Neuronal stem cell (in vitro differentiated cells): ENCODE measurements at regions not wholly inside any gene's neighbourhood (a gene's known extent, or its start where the extent isn't known, plus 50 kb on each side); places are given as distances from the start of the nearest gene placed in this dataset.

Experiments
- DNase-seq: peaks from one replicate; pipeline ENCODE4 v3.0.0-alpha.2; 2013; ENCODE audit warnings: low spot score
- H2AFZ ChIP-seq: one replicate; pipeline ENCODE4 v1.6.1; 2013; ENCODE audit warnings: mild to moderate bottlenecking, low read length, inconsistent platforms
- H2AK5ac ChIP-seq: 2 replicates; pipeline ENCODE4 v1.6.1; 2013; ENCODE audit warnings: low read depth, mild to moderate bottlenecking, inconsistent platforms, low read length, moderate library complexity, mixed read lengths
- H2BK120ac ChIP-seq: 2 replicates; pipeline ENCODE4 v1.6.1; 2013; ENCODE audit warnings: low read depth, mild to moderate bottlenecking, inconsistent platforms, low read length, moderate library complexity, mixed read lengths
- H2BK12ac ChIP-seq: one replicate; pipeline ENCODE4 v1.6.1; 2013; ENCODE audit warnings: low read length, inconsistent platforms
- H2BK15ac ChIP-seq: 2 replicates; pipeline ENCODE4 v1.6.1; 2013; ENCODE audit warnings: mild to moderate bottlenecking, low read length, inconsistent platforms, mixed read lengths
- H2BK5ac ChIP-seq: one replicate; pipeline ENCODE4 v1.6.1; 2013; ENCODE audit warnings: inconsistent platforms, mild to moderate bottlenecking, low read length, moderate library complexity
- H3K14ac ChIP-seq: one replicate; pipeline ENCODE4 v1.6.1; 2013; ENCODE audit warnings: low read length, inconsistent platforms
- H3K18ac ChIP-seq: 2 replicates; pipeline ENCODE4 v1.6.1; 2013; ENCODE audit warnings: low read length, inconsistent platforms
- H3K23ac ChIP-seq: 2 replicates; pipeline ENCODE4 v1.6.1; 2013; ENCODE audit warnings: low read depth, mild to moderate bottlenecking, mixed read lengths, low read length, inconsistent platforms; ENCODE audit not compliant: poor library complexity
- H3K27ac ChIP-seq: replicated peaks from 3 replicates; pipeline ENCODE4 v1.5.1; 2013; ENCODE audit warnings: low read length, inconsistent platforms
- H3K27me3 ChIP-seq, 3 experiments: 2 replicates each; pipeline ENCODE4 v1.6.1; 2013; ENCODE audit warnings: low read length in 3 of 3, mild to moderate bottlenecking in 2 of 3, inconsistent platforms in 1 of 3, low read depth in 1 of 3, mixed read lengths in 1 of 3, moderate library complexity in 1 of 3; ENCODE audit not compliant: control insufficient read depth in 3 of 3, insufficient read depth in 3 of 3
- H3K36me3 ChIP-seq, 2 donors: replicated peaks in 1 of 2; 2 replicates each; pipeline ENCODE4 v1.6.1; 2013; ENCODE audit warnings: low read length in 2 of 2; ENCODE audit not compliant: control insufficient read depth in 2 of 2, insufficient read depth in 2 of 2
- H3K4ac ChIP-seq: 2 replicates; pipeline ENCODE4 v1.6.1; 2013; ENCODE audit warnings: inconsistent platforms, mild to moderate bottlenecking, low read length, moderate library complexity
- H3K4me1 ChIP-seq, 2 donors: 1 replicate in 1 of 2; 2 replicates in 1 of 2; pipeline ENCODE4 v1.6.1; 2013; ENCODE audit warnings: low read length in 2 of 2, low read depth in 1 of 2; ENCODE audit not compliant: control insufficient read depth in 2 of 2, insufficient read depth in 1 of 2
- H3K4me2 ChIP-seq: one replicate; pipeline ENCODE4 v1.6.1; 2013; ENCODE audit warnings: mild to moderate bottlenecking, low read length, inconsistent platforms; ENCODE audit not compliant: insufficient read depth, poor library complexity, severe bottlenecking
- H3K4me3 ChIP-seq, 2 donors: 2 replicates each; pipeline ENCODE4 v1.5.1; 2013; ENCODE audit warnings: low read length in 2 of 2, mild to moderate bottlenecking in 2 of 2, inconsistent platforms in 1 of 2, moderate library complexity in 1 of 2
- H3K79me1 ChIP-seq: one replicate; pipeline ENCODE4 v1.6.1; 2013; ENCODE audit warnings: low read depth, mild to moderate bottlenecking, inconsistent platforms, low read length, moderate library complexity
- H3K9ac ChIP-seq: one replicate; pipeline ENCODE4 v1.6.1; 2013; ENCODE audit warnings: mild to moderate bottlenecking, low read depth, low read length, inconsistent platforms; ENCODE audit not compliant: poor library complexity
- H3K9me3 ChIP-seq, 2 donors: replicated peaks in 1 of 2; 2 replicates each; pipeline versions ENCODE3 to v1.6.1; 2013; ENCODE audit warnings: low read length in 2 of 2, mild to moderate bottlenecking in 2 of 2, inconsistent platforms in 1 of 2, low read depth in 1 of 2, mixed read lengths in 1 of 2, moderate library complexity in 1 of 2; ENCODE audit not compliant: control insufficient read depth in 2 of 2, insufficient read depth in 1 of 2
- H4K8ac ChIP-seq: one replicate; pipeline ENCODE4 v1.6.1; 2013; ENCODE audit warnings: low read depth, mild to moderate bottlenecking, inconsistent platforms, low read length, moderate library complexity
- H4K91ac ChIP-seq: one replicate; pipeline ENCODE4 v1.6.1; 2013; ENCODE audit warnings: low read length, low read depth, mild to moderate bottlenecking, inconsistent platforms; ENCODE audit not compliant: poor library complexity
- WGBS, 2 donors: extraction: QIAGEN DNeasy Blood & Tissue Kit; methylation state at CpG; one replicate each; pipeline ENCODE4 v1.1.7; 2013; ENCODE audit warnings: missing lambda C conversion rate in 2 of 2, mixed read lengths in 1 of 2; ENCODE audit not compliant: insufficient read length in 2 of 2, insufficient replicate concordance in 1 of 2; ENCODE audit errors: extremely low coverage in 2 of 2; 5-methylcytosine and 5-hydroxymethylcytosine counted together

- Histone ChIP-seq H3K18ac (no peak overlapping the region), H3K9ac (no peak overlapping the region), H2AK5ac (no peak overlapping the region), H2AFZ (no peak overlapping the region), H3K4me1 (no peaks in the 10 kb centered on the region), H3K4me2 (no peak overlapping the region), H3K4me3 (no peak overlapping the region), H3K23ac (no peak overlapping the region), H3K14ac (no peak overlapping the region), H3K4ac (no peak overlapping the region), H3K9me3 (peaks cover 0 to 18% of the 10 kb centered on the region in 2 donors), H4K8ac (no peak overlapping the region), H3K27me3 (no peaks in the 10 kb centered on the region), H3K79me1 (no peaks in the 10 kb centered on the region), H2BK120ac (no peak overlapping the region), H3K36me3 (no peaks in the 10 kb centered on the region), H2BK5ac (no peak overlapping the region), H2BK12ac (no peak overlapping the region), H3K27ac (no peak overlapping the region), H2BK15ac (no peak overlapping the region), H4K91ac (no peak overlapping the region)
- WGBS, 2 donors = no CpG with 5 or more reads among the region's 7 CpGs
- no peak for DNase-seq
Observed at GRCh38 chr16:35713762-35714650, 2254.6 kb downstream of the TP53TG3F start.

- Histone ChIP-seq H3K18ac (no peak overlapping the region), H3K4me1 (no peaks in the 10 kb centered on the region), H2BK15ac (no peak overlapping the region), H4K8ac (no peak overlapping the region), H3K9ac (no peak overlapping the region), H3K4me3 (no peak overlapping the region), H3K23ac (no peak overlapping the region), H3K27me3 (no peaks in the 10 kb centered on the region), H2AFZ (no peak overlapping the region), H3K4me2 (no peak overlapping the region), H3K27ac (no peak overlapping the region), H3K79me1 (no peaks in the 10 kb centered on the region), H2BK120ac (no peak overlapping the region), H3K14ac (no peak overlapping the region), H2BK12ac (no peak overlapping the region), H2AK5ac (no peak overlapping the region), H2BK5ac (no peak overlapping the region), H3K36me3 (no peaks in the 10 kb centered on the region), H3K4ac (no peak overlapping the region), H4K91ac (no peak overlapping the region), H3K9me3 (peaks cover 0 to 18% of the 10 kb centered on the region in 2 donors)
- no CpG with 5 or more reads among the region's 3 CpGs for WGBS, 2 donors
- no peak for DNase-seq
Observed at GRCh38 chr16:35714665-35715064, 2255.3 kb downstream of the TP53TG3F start.

GRCh38 chr16:35724551-35724950 is 2265.1 kb downstream of the TP53TG3F start:
- Histone ChIP-seq H3K4me2 (no peak overlapping the region), H3K27me3 (no peaks in the 10 kb centered on the region)
- no CpG with 5 or more reads among the region's 3 CpGs for WGBS, 2 donors

GRCh38 chr16:35725949-35726348 is 2266.5 kb downstream of the TP53TG3F start:
- H4K8ac ChIP-seq = no peak overlapping the region
- peaks cover 0 to 40% of the 10 kb centered on the region in 2 donors for H3K9me3 ChIP-seq
- H3K79me1 ChIP-seq = no peaks in the 10 kb centered on the region
- no peak overlapping the region for H3K4me2 ChIP-seq
- H2BK12ac ChIP-seq = no peak overlapping the region
- no peaks in the 10 kb centered on the region for H3K4me1 ChIP-seq
- H4K91ac ChIP-seq = no peak overlapping the region
- no peaks in the 10 kb centered on the region for H3K27me3 ChIP-seq
- H3K4ac ChIP-seq = no peak overlapping the region
- H2AK5ac ChIP-seq = no peak overlapping the region
- H2BK15ac ChIP-seq = no peak overlapping the region
- no peak overlapping the region for H2BK5ac ChIP-seq
- H3K23ac ChIP-seq = no peak overlapping the region
- H3K14ac ChIP-seq = no peak overlapping the region
- no peaks in the 10 kb centered on the region for H3K36me3 ChIP-seq
- no CpG with 5 or more reads among the region's 6 CpGs for WGBS, 2 donors
- H3K18ac ChIP-seq = no peak overlapping the region
- no peak overlapping the region for H3K9ac ChIP-seq
- no peak overlapping the region for H3K4me3 ChIP-seq
- no peak for DNase-seq
- no peak overlapping the region for H2BK120ac ChIP-seq
- no peak overlapping the region for H3K27ac ChIP-seq
- no peak overlapping the region for H2AFZ ChIP-seq

More at GRCh38 chr16:35724551-35724950, 2265.1 kb downstream of the TP53TG3F start:
- H2BK15ac ChIP-seq = no peak overlapping the region
- H3K18ac ChIP-seq = no peak overlapping the region
- H3K9ac ChIP-seq = no peak overlapping the region
- no peak overlapping the region for H3K23ac ChIP-seq
- H3K36me3 ChIP-seq = no peaks in the 10 kb centered on the region
- no peak overlapping the region for H3K14ac ChIP-seq
- H4K8ac ChIP-seq = no peak overlapping the region
- DNase-seq = no peak
- no peak overlapping the region for H2AFZ ChIP-seq
- H4K91ac ChIP-seq = no peak overlapping the region
- H3K27ac ChIP-seq = no peak overlapping the region
- H3K4me3 ChIP-seq = no peak overlapping the region
- H2AK5ac ChIP-seq = no peak overlapping the region
- H3K4ac ChIP-seq = no peak overlapping the region
- H2BK120ac ChIP-seq = no peak overlapping the region
- H2BK12ac ChIP-seq = no peak overlapping the region
- no peak overlapping the region for H2BK5ac ChIP-seq
- H3K9me3 ChIP-seq = peaks cover 0 to 36% of the 10 kb centered on the region in 2 donors
- no peaks in the 10 kb centered on the region for H3K79me1 ChIP-seq
- H3K4me1 ChIP-seq = no peaks in the 10 kb centered on the region
